IPS-NIHi7 (cell line): ENCODE measurements at regions not wholly inside any gene's neighbourhood (a gene's known extent, or its start where the extent isn't known, plus 50 kb on each side); places are given as distances from the start of the nearest gene placed in this dataset.

Experiments used
- DNase-seq: peaks from one replicate; pipeline ENCODE4 v3.0.0; 2012; ENCODE audit warnings: mixed read lengths; ENCODE audit errors: extremely low spot score

DNA sequence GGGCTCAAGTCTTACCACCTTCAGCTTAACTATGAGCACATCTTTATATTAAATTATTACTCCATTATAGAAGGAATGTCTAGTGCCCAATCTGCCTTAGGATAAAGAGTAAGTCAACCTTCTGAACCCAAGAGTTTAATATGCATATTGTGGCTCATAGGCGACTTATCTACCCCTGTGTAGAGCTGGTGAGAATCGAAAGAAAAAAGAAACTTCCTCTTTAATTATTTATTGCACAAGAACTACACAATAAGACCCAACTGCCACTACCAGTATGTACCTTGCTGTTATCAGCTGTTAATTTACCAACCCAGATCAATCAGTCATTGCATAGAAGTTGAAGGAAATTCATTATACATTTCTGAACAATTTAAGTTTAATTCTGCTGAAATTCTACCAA, 329.1 kb upstream of the SLC24A2 start:
- no peak for DNase-seq

DNA sequence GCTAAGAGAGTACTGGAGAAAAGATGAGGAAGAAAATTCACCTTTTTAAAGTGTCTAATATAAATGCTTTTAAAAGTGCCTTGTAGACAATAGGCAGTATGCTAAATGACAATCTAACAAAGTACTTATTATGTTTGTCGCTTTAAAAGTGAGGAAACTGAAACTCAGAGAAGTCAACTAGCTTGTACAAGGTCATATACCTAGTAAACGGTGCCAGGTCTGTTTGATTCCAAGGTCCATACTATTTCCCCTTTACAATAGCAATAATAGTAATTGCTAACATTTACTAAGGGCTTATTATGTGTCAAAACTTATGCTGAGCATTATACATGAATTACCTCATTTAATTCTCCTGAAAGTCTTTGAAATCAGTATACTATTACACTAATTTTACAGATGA, 328.6 kb upstream of the SLC24A2 start:
- DNase-seq = no peak

DNA sequence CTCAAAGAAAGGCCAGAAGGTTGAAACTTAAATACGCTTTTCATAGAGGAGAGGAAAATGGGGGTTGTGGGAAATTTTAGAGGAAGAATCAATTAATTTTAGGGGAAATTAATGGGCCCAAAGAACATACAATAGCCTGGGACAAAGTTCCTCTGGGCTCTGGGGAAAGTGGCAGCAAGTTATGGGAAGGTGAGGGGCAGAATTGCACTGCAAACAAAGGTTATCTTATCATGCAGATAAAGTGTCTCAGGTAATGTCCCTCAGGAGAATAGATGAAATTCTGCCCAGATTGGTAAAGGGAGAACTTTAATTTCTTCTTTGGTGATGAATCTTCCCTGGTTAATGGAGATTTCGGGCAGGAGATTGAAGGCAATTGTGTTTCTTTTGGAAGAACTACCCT, 326.1 kb upstream of the SLC24A2 start:
- no peak for DNase-seq

DNA sequence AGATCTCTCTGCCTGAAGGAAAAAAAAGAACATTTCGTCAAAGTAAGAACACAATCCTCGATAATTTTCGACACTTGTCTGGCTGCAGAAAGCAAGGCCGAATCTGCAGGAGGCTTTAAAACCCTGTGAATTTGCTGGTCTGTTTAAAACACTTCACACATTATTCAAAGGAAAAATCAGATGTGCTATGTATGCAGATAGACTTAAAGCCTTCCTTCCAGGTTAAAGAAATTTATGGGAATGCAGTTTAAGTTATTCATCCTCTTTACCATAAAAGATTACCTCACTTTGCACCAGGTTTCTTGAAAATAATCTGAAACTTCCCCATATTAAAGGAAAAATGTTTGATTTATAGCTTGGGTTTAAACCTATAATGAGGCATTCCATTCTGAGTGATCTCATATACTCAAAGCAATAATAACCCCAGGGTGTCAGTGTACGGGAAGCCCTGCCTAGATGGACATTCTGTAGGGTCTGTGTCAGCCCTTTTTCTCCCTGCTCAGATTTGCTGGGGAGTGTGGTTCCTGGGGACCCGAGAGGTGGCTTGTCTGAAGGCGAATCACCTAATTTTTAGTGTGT, 323.5 kb upstream of the SLC24A2 start:
- DNase-seq = no peak

DNA sequence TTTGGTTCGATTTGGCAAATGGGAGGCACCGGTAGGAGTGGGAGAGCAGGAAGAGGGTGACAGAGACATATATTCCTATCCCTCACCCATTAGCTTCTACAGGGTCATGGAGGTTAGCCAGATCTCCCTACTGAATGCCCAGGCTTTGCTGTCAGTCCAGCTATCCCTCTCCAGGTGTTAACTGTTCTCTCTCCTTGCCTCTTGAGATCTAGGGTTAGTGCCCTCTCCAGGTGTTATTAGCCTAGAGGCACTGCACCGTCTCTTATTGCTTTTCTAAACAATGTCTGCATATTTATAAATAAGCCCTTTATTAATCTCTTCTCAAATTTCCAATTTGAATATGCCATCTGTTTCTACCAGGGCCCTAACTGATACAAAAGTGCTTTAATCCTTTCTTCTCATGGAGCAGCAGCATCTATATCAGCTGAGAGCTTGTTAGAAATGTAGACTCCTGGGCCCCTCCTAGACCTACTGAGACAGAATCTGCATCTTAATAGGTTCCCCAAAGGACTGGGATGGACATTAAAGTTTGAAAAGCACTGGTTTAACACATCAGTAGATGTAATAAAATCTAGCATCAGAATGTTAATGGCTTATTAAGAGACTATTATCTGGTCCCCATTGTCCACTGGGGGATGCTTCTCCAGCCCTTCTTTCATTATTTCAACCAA, 322.5 kb upstream of the SLC24A2 start:
- DNase-seq = no peak

DNA sequence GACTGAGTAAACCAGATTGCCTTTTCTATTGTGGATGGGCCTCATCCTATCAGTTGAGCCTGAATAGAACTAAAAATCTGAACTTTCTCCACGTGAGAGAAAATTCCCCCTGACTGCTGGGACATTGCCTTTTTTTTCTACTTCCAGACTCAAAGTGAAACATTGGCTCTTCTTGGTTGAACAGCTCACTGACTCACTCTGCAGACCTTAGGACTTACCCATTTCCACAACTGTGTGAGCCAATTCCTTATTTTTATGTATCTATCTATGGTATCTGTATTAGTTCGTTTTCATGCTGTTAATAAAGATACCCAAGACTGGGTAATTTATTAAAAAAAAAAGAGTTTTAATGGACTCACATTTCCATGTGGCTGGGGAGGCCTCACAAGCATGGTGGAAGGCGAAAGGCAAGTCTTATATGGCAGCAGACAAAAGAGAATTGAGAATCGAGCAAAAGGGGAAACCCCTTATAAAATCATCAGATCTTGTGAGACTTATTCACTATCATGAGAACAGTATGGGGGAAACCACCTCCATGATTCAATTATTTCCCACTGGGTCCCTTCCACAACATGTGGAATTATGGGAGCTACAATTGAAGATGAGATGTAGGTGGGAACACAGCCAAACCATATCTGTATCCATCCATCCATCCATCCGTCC, 306.7 kb upstream of the SLC24A2 start:
- no peak for DNase-seq

DNA sequence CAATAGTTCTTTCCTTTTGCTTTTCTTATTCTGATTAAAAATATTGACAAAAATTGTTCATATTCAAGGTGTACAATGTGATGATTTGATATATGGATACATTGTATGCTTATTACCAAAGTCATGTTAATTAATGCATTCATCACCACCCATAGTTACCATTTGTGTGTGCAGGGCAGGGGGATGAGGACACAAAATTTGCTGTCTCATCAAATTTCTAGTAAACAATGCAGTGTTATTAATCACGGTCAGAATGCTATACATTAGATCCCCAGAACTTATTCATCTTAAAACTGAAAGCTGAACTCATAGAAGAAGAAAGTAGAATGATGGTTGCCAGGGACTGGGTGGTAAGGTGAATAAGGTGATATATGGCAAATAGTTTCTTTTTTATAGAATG, 303.7 kb upstream of the SLC24A2 start:
- no peak for DNase-seq

DNA sequence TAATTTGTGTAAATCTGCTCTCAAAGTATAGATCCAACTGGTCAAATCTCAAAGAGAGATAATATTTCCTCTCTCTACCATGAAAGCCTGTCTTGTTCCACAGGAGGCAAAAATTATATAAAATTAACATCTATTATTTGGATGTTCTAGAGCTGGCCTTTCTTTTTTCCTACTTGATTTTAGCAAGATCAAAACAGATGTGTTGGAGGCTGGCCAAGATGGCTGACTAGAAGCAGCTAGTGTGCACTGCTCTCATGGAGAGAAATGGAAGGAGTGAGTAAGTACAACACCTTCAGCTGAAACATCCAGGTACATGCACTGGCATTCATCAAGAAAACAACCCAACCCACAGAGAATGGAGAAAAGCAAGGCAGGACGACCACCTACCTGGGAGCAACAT, 298.6 kb upstream of the SLC24A2 start:
- DNase-seq = no peak

DNA sequence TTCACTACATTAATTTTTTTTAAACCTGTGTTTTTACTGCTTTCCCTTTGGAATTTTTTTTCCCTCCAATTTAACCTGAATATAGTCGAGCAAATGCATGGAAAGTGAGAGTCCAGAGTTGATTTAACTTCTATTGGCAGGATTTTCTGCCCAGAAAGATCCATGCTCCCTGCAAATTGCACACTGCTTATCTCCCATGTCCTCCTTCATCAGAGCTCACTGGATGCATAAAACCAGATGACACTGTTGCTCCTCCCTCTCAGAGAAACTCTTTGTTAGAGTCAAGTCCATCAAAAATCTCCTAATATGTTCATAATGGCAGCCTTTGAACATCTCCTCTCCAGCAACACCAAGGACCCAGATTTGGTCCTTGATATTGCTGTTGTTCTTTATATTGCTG, 297.0 kb upstream of the SLC24A2 start:
- DNase-seq = no peak

DNA sequence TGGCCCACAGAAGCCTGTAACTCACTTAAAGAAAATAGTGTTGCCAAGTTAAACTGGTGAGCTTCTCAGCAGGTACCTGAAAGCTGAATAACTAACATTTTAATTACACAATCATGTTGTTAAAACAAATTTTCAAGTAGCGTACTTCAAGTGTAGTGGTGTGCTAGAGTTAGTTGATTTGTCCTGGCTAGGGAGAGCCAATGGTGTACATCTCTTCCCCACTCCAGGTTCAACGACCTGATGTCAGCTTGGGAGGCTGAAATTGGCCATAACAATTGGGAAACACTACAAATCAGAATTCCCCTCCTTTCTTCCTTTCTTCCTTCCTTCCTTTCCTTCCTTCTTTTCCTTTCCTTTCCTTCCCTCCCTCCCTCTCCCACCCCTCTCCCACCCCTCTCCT, 295.3 kb upstream of the SLC24A2 start:
- DNase-seq = no peak

DNA sequence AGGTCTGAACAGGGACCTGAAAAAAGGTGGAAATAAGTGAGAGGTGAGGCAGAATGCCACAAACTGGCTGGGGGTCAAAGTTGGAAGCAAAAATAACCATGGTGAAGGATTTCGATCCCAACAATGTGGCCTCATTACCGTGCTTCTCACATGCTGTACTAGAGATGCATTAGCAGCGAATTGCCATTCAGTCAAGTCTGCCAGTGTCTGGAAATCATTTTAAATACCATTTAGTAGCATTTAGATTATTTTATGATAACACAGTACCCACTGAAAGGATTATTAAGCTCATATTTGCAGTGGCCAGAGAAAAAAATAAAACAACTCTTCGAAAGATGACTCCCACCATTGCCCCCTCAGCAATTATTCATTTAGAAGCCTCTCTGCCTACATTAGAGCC, 294.6 kb upstream of the SLC24A2 start:
- no peak for DNase-seq

DNA sequence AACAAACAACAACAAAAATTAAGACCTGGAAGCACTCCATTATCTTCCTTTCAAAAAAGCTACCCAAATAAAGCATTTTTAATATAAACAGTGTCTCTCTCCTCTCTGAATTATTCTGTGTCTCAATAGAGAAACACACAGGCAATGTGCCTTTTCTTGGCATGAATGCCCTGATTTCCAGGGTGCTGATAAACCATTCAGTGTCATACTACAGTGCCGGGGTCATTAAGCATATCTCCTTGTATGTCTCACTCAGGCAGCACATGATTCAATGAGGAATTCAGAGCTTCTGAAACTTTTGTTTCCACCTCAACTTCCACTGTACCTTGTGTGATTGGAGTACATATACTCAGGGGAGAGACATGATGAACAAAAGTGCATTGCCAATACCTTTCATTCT, 294.0 kb upstream of the SLC24A2 start:
- DNase-seq = no peak

DNA sequence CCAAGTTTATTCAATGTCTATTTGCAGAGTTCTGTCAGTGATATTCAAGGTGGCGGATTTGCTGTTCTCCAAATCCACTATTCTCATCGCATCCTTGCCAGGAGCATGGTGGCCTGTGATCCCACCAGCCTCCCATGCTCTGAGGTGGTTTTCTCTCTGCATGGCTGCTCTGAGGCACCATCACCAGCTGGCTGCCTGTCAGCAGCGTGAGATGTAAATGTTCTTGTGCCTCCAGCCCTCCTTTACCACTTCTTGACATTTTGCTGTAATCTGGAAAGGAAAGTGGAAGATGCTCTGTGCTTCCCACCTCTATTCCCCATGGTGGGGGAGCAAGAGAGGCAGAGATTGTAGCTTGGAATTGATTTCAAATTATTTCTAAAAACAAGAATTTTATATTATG, 293.6 kb upstream of the SLC24A2 start:
- DNase-seq = no peak

DNA sequence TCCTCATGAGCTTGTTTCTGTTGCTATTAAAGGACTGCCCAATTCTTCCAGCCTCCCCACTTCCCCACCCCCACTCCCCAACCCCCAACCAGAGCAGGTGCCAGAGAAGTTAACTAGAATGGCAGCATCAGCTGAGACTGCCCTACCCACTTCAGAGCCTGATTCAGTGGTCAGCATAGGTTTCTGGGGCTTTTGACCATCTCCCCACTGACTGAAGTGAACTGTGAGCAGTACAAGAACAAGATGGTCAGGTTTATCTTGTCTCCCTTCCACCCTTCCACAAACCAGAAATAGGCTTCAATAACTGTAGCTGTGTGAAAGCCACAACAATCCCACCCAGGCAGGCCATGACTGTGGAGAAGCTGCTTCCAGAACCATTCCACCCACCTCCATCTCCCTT, 289.4 kb upstream of the SLC24A2 start:
- DNase-seq = no peak

DNA sequence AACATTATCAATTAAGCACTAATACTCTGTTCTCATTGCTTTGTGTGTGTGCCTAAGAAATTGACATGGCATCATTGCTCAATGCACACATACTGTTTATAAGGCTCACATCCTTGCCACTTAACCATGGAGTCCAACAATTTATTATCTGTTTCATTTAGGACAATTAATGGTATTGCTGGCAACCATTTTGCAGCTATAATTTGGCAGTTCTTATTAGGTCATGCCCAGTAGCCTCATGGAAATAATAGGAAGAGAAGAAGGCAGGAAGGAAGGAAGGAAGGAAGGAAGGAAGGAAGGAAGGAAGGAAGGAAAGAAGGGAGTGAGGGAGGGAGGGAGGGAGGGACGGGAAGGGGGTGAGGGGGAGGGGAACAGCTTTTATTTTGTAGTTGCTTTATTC, 285.5 kb upstream of the SLC24A2 start:
- DNase-seq = no peak

DNA sequence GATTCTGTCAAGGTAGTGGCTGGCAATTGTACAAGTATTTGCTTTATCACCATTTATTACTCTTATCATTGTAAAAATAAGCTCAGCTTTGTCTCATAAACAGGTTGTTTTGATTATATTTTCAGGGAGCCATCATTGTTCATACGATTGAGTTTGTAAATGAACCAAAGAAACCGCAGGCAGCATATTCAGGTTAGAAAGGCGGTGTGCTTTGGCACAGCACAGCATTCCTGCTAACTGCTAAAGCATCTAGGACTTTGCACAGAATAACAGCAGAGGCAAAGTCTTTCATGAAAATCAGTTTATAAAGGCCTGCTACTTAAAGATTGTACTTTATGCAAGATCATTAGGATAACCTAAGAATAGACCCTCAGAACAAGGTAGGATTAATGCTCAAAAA, 281.5 kb upstream of the SLC24A2 start:
- DNase-seq = no peak

DNA sequence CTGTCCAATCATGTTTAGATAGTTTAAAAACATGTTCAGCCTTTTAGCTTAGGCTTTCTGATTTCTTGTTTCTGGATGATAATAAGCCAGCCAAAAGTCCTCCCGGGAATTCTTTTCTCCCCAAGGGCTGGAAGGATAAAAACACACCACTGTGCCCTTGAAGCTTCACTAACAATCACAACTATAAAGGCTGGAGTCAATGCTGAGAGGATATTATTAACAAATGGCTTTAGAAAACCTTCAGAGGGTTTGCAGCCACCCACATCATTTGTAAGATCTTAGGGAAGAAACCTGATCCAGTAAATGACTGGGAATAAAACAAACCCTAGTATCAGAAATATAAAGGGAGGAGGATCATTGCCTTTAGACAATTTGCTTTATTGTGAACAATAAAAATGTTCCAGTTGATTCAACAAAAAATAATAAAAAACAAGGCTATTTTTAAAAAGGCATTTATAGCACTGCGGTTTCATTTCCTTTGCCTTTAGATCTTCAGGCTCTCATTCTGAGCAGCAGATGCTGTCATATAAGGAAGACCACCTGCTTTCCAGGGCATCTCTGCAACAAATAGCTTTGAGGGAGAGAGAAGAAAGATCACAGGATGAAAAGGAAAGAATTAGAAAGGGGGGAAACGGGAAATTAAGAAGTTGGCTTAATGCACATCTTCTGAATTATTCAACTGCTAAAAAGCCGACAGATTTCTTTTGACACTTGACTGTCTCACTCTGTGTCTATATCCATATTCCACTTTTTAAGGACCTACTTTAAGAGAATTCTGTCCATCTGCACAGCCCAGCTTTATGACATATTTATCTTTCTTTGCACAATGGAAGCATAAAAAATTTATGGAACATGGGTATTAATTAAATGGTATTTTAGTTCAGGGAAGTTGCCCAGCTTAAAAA, 277.2 kb upstream of the SLC24A2 start:
- DNase-seq = no peak

DNA sequence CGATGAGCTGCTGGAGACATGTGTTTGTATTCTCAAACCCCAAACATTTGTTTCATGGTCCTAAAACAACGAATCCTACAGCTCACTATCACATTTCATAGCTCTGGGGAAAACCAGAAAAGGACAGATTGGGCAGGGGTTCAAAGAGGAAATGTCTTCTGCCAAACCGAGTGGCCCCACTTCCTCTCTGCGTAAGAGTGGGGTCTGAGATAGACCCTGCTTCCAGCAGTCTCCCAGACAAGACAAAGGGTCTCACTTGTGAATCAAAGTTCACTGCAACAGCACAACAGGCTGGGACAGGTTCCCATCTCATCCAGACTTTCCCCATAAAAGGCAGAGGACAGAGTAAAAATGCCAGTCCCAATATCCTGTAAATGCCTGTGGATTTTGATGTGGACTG, 276.2 kb upstream of the SLC24A2 start:
- DNase-seq = no peak

DNA sequence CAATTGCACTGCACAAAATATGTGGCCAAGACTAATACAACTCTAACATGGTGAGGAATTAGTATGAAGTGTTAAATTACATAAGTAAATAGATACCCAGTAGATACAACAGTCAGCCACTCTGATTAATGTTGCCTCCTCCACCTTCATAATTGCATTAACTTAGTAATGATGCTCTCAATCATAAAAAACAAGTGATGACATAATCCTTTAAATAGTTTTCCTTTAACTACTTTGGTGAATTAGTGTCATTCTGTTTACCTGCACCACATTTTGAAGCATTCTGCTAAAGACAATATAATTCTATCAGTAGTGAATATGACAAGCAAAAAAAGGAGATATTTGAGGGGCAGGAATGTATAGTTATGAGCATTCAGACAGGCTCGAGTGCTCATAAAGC, 265.9 kb upstream of the SLC24A2 start:
- no peak for DNase-seq

DNA sequence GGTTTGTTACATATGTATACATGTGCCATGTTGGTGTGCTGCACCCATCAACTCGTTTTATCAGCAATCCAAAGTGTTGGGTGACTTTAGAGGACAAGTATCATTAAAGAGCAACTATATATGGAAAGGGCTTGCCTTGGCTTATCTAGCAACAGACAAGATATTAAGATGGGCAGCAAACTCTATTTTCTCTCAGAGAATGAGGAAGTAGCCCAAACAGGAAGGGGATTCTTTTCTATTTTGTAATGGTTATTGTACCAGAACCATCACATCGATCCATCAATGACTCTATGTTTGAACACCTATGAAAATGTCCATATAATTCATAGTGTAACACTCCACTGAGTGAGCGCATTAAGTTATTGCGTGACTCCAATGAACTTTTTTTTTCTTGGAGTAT, 260.1 kb upstream of the SLC24A2 start:
- no peak for DNase-seq

DNA sequence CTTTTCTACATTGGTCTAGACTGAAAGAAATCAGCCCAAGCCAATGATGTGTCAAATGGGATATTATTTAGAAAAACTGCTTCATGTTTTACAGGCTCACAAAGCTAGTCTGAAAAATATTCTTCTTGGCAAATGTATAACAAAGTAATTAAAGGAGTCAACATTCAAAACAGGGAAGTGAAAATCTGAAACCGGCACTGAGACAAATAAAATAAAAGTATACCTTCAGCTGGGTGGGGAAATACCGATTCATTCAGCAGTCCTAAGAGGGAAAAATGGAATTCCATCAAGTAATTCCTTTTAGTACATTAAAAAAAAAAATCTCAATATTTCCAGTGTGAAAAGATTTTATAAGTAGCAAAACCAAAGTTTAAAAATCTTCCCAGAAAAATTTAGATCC, 259.6 kb upstream of the SLC24A2 start:
- DNase-seq = no peak

DNA sequence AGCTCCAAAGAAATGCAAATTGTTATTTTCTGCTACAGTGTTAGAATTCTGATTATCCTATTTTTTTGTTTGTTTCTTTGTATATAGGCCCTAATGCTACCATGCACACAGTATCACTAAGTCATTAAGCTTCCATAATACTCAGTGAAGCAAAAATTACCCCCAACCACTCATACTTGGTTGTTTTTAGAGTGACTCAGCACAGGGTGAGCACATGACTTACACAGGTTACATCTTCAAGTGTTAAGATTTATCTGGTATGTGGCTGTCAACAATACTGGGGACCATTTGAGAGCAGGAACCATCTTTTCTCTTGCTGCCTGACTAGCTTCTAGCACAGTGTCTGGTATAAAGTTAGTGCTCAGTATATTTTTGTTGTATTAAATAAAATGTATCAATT, 255.8 kb upstream of the SLC24A2 start:
- no peak for DNase-seq

DNA sequence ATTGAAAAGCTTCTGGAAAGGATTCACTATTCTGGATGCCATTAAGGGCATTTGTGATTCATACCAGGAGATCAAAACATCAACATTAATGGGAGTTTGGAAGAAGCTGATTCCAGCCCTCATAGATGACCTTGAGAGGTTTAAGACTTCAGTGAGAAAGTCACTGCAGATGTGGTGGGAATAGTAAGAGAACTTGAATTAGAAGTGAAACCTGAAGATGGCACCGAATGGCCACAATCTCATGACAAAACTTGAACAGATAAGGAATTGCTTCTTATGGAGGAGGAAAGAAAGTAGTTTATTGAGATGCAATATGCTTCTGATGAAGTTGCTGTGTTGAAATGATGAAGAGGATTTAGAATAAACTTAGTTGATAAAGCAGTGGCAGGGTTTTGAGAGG, 254.6 kb upstream of the SLC24A2 start:
- DNase-seq = no peak
